Mucosa of rectum (tissue), 2 donors: ENCODE measurements at regions not wholly inside any gene's neighbourhood (a gene's known extent, or its start where the extent isn't known, plus 50 kb on each side); places are given as distances from the start of the nearest gene placed in this dataset.

ENCODE experiments used
- H3K27ac ChIP-seq, 2 donors: one replicate each; pipeline ENCODE4 v1.7.0; 2013; ENCODE audit warnings: inconsistent platforms in 2 of 2, low read depth in 2 of 2, low read length in 2 of 2
- H3K27me3 ChIP-seq, 2 donors: one replicate each; pipeline ENCODE4 v1.7.0; 2013; ENCODE audit warnings: low read length in 2 of 2; ENCODE audit not compliant: control insufficient read depth in 2 of 2, insufficient read depth in 2 of 2
- H3K36me3 ChIP-seq, 2 donors: one replicate each; pipeline ENCODE4 v1.7.0; 2013; ENCODE audit warnings: low read length in 2 of 2; ENCODE audit not compliant: control insufficient read depth in 2 of 2, insufficient read depth in 2 of 2
- H3K4me1 ChIP-seq, 2 donors: one replicate each; pipeline ENCODE4 v1.7.0; 2013; ENCODE audit warnings: low read length in 2 of 2, mild to moderate bottlenecking in 1 of 2; ENCODE audit not compliant: control insufficient read depth in 2 of 2, insufficient read depth in 2 of 2
- H3K4me3 ChIP-seq, 2 donors: one replicate each; pipeline ENCODE4 v1.7.0; 2013; ENCODE audit warnings: low read length in 2 of 2
- H3K9ac ChIP-seq, 2 donors: one replicate each; pipeline ENCODE4 v1.7.0; 2013; ENCODE audit warnings: low read length in 2 of 2, low read depth in 1 of 2, mild to moderate bottlenecking in 1 of 2
- H3K9me3 ChIP-seq, 2 donors: one replicate each; pipeline ENCODE4 v1.7.0; 2013; ENCODE audit warnings: low read length in 2 of 2; ENCODE audit not compliant: control insufficient read depth in 2 of 2
- donor health status: healthy.
- donor health status: Normal muscosa, but diverticular disease.

- Histone ChIP-seq H3K9ac (no peak overlapping the region), H3K4me1 (no peaks in the 10 kb centered on the region), H3K36me3 (no peaks in the 10 kb centered on the region), H3K4me3 (no peak overlapping the region), H3K27ac (no peak overlapping the region), H3K9me3 (no peaks in the 10 kb centered on the region), H3K27me3 (no peaks in the 10 kb centered on the region)
These were observed 922.6 kb upstream of the PABPC4L start for GRCh38 chr4:135124196-135124595.

DNA sequence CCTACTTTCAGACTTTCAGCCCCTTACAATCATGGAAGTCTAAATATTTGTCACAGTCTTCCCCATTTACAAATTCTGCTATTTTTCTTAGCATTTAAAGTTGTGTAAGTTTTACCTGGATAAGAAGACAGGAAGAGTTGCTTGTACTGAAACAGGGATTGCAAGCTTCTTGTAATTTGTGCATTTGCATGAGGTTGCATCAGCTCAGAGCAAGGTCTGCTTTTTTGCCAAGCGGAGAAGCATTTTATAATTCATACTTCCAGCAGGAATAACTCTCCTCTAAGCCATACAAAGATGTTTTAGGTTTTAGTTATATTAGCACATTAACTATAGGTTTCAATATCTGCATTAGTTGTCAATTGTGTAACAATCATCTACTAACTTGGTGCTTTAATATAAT, 922.0 kb upstream of the PABPC4L start:
- Histone ChIP-seq H3K27me3 (no peaks in the 10 kb centered on the region), H3K9me3 (no peaks in the 10 kb centered on the region), H3K9ac (no peak overlapping the region), H3K27ac (no peak overlapping the region), H3K4me3 (no peak overlapping the region), H3K4me1 (no peaks in the 10 kb centered on the region), H3K36me3 (no peaks in the 10 kb centered on the region)

DNA sequence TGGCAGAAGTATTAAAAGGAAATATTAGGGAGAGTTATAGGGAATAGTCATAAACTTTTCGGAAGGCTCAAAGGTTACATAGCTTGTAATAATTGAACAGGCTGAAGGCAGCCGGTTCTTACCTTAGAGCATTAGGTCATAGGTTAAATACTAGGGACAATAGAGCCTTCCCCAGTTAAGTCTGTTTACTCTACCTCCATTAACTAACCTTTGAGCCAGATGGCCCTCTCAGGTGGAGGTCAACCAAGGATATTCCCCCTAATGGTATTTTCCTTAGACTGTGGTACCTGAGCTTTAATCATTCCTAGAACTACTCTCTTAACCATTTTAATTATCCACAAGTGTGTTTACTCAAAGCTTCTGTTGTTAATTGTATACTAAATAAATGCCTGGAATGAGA, 920.9 kb upstream of the PABPC4L start:
- H3K36me3 ChIP-seq, result no peaks in the 10 kb centered on the region
- no peaks in the 10 kb centered on the region for H3K9me3 ChIP-seq
- no peak overlapping the region for H3K4me3 ChIP-seq
- H3K4me1 ChIP-seq, result no peaks in the 10 kb centered on the region
- no peak overlapping the region for H3K27ac ChIP-seq
- H3K27me3 ChIP-seq, result no peaks in the 10 kb centered on the region
- no peak overlapping the region for H3K9ac ChIP-seq

DNA sequence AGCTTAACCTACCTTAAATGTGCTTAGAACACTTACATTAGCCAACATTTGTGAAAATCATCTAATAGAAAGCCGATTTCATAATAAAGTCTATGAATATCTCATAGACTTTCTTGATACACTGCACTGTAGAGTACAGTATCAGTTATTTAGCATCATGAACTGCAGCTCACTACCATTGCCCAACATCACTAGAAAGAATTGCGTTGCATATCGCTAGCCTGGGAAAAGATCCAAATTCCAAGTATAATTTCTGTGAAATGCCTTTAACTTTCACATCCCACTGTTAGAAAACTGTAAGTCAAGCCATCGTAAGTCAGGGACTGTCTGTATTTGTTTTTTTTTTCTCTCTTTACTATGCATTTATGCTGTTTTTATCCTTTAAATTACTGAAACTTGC, 918.6 kb upstream of the PABPC4L start:
- Histone ChIP-seq H3K9ac (no peak overlapping the region), H3K27ac (no peak overlapping the region), H3K4me1 (no peaks in the 10 kb centered on the region), H3K27me3 (no peaks in the 10 kb centered on the region), H3K9me3 (no peaks in the 10 kb centered on the region), H3K36me3 (no peaks in the 10 kb centered on the region), H3K4me3 (no peak overlapping the region)

DNA sequence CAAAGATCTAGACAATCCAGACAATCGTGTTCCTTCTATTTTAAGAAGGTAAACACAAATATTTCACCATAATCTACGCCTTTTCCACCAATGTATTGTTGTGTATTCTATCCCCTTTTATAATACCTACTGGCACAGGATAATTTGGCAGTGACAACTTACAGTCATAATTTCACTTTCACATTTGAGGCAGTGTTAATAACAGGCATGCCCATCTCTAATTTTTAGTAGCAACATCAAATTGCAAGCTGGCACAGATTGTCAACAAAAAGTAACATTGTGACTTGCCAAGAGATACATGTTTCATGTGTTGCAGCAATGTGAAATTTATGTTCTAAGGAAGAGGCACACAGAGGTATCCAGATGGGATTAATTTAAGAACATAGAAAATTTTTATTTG, 912.5 kb upstream of the PABPC4L start:
- H3K4me1 ChIP-seq, result no peaks in the 10 kb centered on the region
- H3K27me3 ChIP-seq, result no peaks in the 10 kb centered on the region
- H3K27ac ChIP-seq, result no peak overlapping the region

DNA sequence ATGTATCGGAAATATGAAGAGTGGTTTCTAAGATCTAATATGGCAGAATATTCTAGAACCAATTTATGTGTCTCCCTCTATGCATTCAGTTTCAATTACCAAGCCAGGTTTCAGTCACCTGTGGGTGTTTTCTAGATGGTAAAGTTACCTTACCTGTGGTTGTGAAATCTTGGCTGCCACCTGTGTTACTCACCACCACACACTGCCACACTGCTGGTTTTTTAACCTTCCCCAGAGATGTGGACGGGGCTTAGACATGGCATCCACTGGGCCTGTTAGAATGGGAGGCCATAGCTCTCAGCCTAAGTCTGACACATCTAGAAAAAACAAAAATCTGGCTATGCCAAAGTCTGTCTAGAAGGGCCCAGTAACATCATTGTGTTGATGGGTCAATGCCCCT, 896.5 kb upstream of the PABPC4L start:
- no peak overlapping the region for H3K4me3 ChIP-seq
- H3K9me3 ChIP-seq, result peaks cover 0 to 1% of the 10 kb centered on the region in 2 donors
- no peaks in the 10 kb centered on the region for H3K36me3 ChIP-seq
- H3K27ac ChIP-seq, result no peak overlapping the region
- H3K4me1 ChIP-seq, result no peaks in the 10 kb centered on the region
- H3K27me3 ChIP-seq, result no peaks in the 10 kb centered on the region
- no peak overlapping the region for H3K9ac ChIP-seq

More for the DNA sequence above, 912.5 kb upstream of the PABPC4L start:
- Histone ChIP-seq H3K36me3 (no peaks in the 10 kb centered on the region), H3K9me3 (no peaks in the 10 kb centered on the region), H3K4me3 (no peak overlapping the region), H3K9ac (no peak overlapping the region)

DNA sequence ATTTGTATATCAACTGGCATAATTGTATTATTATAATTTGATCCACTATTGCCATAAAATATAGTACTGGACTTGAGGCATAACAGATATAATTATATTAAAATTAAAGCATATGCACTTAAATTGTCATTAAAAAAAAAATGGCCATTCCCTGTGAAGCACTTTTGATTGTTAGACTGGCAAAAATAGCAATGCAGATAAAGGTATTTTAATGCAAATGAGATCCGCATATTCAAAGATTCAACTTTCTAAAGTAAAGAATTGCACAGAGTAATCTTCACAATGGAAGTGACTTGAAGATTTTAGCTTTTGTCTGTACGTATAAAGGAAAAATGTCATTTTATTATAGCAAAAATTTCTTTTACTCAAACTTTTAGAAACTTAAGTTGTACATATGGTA, 871.8 kb upstream of the PABPC4L start:
- H3K9me3 ChIP-seq, result no peaks in the 10 kb centered on the region
- no peaks in the 10 kb centered on the region for H3K4me1 ChIP-seq
- H3K27ac ChIP-seq, result no peak overlapping the region
- no peak overlapping the region for H3K4me3 ChIP-seq
- H3K27me3 ChIP-seq, result no peaks in the 10 kb centered on the region
- H3K9ac ChIP-seq, result no peak overlapping the region
- H3K36me3 ChIP-seq, result no peaks in the 10 kb centered on the region

DNA sequence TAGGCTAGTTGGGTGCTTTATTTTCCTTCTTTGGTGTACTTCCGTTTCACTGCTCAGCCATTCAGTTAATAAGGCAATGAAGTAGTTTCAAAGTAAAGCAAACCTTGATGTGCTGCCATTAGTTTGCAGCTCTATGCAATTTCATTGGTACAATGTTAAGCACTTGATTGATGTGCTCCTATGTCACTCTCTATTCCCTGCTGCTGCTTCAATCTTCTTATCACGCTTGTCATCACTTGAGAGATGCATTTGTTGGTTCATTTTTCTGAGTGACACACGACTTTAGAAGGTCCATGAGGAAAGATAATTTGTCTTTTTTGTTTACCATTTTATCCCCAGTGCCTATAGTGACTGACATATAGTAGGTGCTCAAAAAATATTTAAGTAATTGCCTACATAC, 871.0 kb upstream of the PABPC4L start:
- no peaks in the 10 kb centered on the region for H3K9me3 ChIP-seq
- no peaks in the 10 kb centered on the region for H3K27me3 ChIP-seq
- no peak overlapping the region for H3K27ac ChIP-seq
- H3K4me3 ChIP-seq, result no peak overlapping the region
- no peak overlapping the region for H3K9ac ChIP-seq
- no peaks in the 10 kb centered on the region for H3K4me1 ChIP-seq
- H3K36me3 ChIP-seq, result no peaks in the 10 kb centered on the region

DNA sequence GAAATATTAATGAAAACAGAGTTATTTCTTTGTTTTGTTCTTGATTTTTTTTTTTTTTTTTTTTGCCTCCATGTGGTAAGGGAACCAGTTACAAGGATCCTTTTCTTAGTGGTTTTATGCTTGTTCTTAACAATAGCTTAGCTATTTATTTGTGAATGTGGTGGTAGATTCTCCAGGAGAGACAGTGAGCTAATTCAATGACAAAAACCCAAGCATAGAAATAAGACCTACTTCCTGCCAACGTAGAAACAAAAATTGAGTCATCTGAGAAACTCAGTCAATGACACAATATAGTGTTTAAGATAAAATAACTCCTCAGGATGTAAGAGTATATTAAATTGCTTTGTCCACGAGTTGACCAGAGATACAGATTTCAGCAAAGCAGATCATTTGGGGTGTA, 863.8 kb upstream of the PABPC4L start:
- H3K4me1 ChIP-seq, result no peaks in the 10 kb centered on the region

GRCh38 chr4:135050086-135050717, 848.6 kb upstream of the PABPC4L start:
- Histone ChIP-seq H3K36me3 (no peaks in the 10 kb centered on the region), H3K4me1 (no peaks in the 10 kb centered on the region), H3K27me3 (no peaks in the 10 kb centered on the region), H3K27ac (no peak overlapping the region), H3K4me3 (no peak overlapping the region), H3K9ac (no peak overlapping the region), H3K9me3 (no peaks in the 10 kb centered on the region)

More for the DNA sequence above, 863.8 kb upstream of the PABPC4L start:
- Histone ChIP-seq H3K27ac (no peak overlapping the region), H3K36me3 (no peaks in the 10 kb centered on the region), H3K4me3 (no peak overlapping the region), H3K9ac (no peak overlapping the region), H3K9me3 (no peaks in the 10 kb centered on the region), H3K27me3 (no peaks in the 10 kb centered on the region)

GRCh38 chr4:135032670-135033069, 831.1 kb upstream of the PABPC4L start:
- no peaks in the 10 kb centered on the region for H3K4me1 ChIP-seq

More at GRCh38 chr4:135032670-135033069, 831.1 kb upstream of the PABPC4L start:
- H3K9me3 ChIP-seq, result no peaks in the 10 kb centered on the region
- no peak overlapping the region for H3K4me3 ChIP-seq
- no peaks in the 10 kb centered on the region for H3K36me3 ChIP-seq
- H3K9ac ChIP-seq, result no peak overlapping the region
- no peaks in the 10 kb centered on the region for H3K27me3 ChIP-seq
- no peak overlapping the region for H3K27ac ChIP-seq
